GM10266 (cell line): ENCODE measurements at regions not wholly inside any gene's neighbourhood (a gene's known extent, or its start where the extent isn't known, plus 50 kb on each side); places are given as distances from the start of the nearest gene placed in this dataset.

Source experiments
- DNase-seq: peaks from one replicate; pipeline ENCODE4 v3.0.0; 2012; ENCODE audit errors: extremely low spot score
- CTCF ChIP-seq: IDR thresholded peaks from 2 replicates; pipeline ENCODE4 v1.5.1; 2012; ENCODE audit warnings: mild to moderate bottlenecking, low read depth; ENCODE audit not compliant: control insufficient read depth, insufficient read depth; ENCODE audit errors: missing control alignments

- no peak for TF ChIP-seq CTCF
- DNase-seq, result no peak
Measured at GRCh38 chr6:74100719-74101287, 404.8 kb downstream of the CD109 start.

- no peak for DNase-seq
- TF ChIP-seq CTCF, result no peak
Measured at GRCh38 chr6:74096329-74096728, 400.3 kb downstream of the CD109 start.

- DNase-seq, result no peak
- no peak for TF ChIP-seq CTCF
Measured at GRCh38 chr6:74093361-74093760, 397.4 kb downstream of the CD109 start.

- no peak for DNase-seq
- no peak for TF ChIP-seq CTCF
Measured at GRCh38 chr6:74091794-74092157, 395.8 kb downstream of the CD109 start.

GRCh38 chr6:74091136-74091793 is 395.3 kb downstream of the CD109 start:
- peak; percentile 66 for TF ChIP-seq CTCF
- DNase-seq, result peak; percentile 26

- DNase-seq, result no peak
- no peak for TF ChIP-seq CTCF
Measured at GRCh38 chr6:74087899-74088298, 391.9 kb downstream of the CD109 start.

- DNase-seq, result no peak
- no peak for TF ChIP-seq CTCF
Measured at GRCh38 chr6:74075896-74076295, 379.9 kb downstream of the CD109 start.
